Mesenchymal stem cell (in vitro differentiated cells and primary cell): ENCODE measurements at regions not wholly inside any gene's neighbourhood (a gene's known extent, or its start where the extent isn't known, plus 50 kb on each side); places are given as distances from the start of the nearest gene placed in this dataset.

Experiments
- DNase-seq: peaks from one replicate; pipeline ENCODE4 v3.0.0-alpha.2; 2013
- H2AFZ ChIP-seq: one replicate; pipeline ENCODE4 v1.6.1; 2013; ENCODE audit warnings: low read depth, mild to moderate bottlenecking, control low read depth, inconsistent platforms, low read length, moderate library complexity
- H2AK5ac ChIP-seq: 2 replicates; pipeline ENCODE4 v1.6.1; 2013; ENCODE audit warnings: low read length, moderate library complexity, mild to moderate bottlenecking, inconsistent platforms; ENCODE audit not compliant: severe bottlenecking
- H2BK120ac ChIP-seq: one replicate; pipeline ENCODE4 v1.6.1; 2013; ENCODE audit warnings: low read depth, mild to moderate bottlenecking, inconsistent platforms, low read length, moderate library complexity
- H2BK12ac ChIP-seq, 2 experiments: one replicate each; pipeline ENCODE4 v1.6.1; 2013; ENCODE audit warnings: inconsistent platforms in 2 of 2, low read length in 2 of 2, mild to moderate bottlenecking in 2 of 2, moderate library complexity in 2 of 2, control low read depth in 1 of 2
- H2BK15ac ChIP-seq: one replicate; pipeline ENCODE4 v1.6.1; 2013; ENCODE audit warnings: mild to moderate bottlenecking, low read depth, inconsistent platforms; ENCODE audit not compliant: poor library complexity, severe bottlenecking
- H2BK5ac ChIP-seq: 2 replicates; pipeline ENCODE4 v1.6.1; 2013; ENCODE audit warnings: low read depth, mild to moderate bottlenecking, low read length, control low read depth, inconsistent platforms; ENCODE audit not compliant: poor library complexity, severe bottlenecking
- H3K14ac ChIP-seq, 2 experiments: one replicate each; pipeline ENCODE4 v1.6.1; 2013; ENCODE audit warnings: inconsistent platforms in 2 of 2, low read length in 2 of 2, control low read depth in 1 of 2, mild to moderate bottlenecking in 1 of 2, moderate library complexity in 1 of 2
- H3K18ac ChIP-seq, 2 experiments: one replicate each; pipeline ENCODE4 v1.6.1; 2013; ENCODE audit warnings: inconsistent platforms in 2 of 2, low read length in 2 of 2, control low read depth in 1 of 2, low read depth in 1 of 2, mild to moderate bottlenecking in 1 of 2
- H3K23ac ChIP-seq, 2 experiments: one replicate each; pipeline ENCODE4 v1.6.1; 2013; ENCODE audit warnings: inconsistent platforms in 2 of 2, low read length in 2 of 2, mild to moderate bottlenecking in 2 of 2, moderate library complexity in 2 of 2, control low read depth in 1 of 2
- H3K27ac ChIP-seq: 2 replicates; pipeline ENCODE4 v1.5.1; 2013; ENCODE audit warnings: mild to moderate bottlenecking, moderate library complexity, low read length, control low read depth, inconsistent platforms; ENCODE audit not compliant: poor library complexity, severe bottlenecking
- H3K27me3 ChIP-seq, 2 experiments: 2 replicates each; pipeline versions ENCODE4 v1.6.1 to v1.7.0; 2013; ENCODE audit warnings: low read length in 2 of 2, mild to moderate bottlenecking in 2 of 2, moderate library complexity in 2 of 2, control low read depth in 1 of 2, inconsistent platforms in 1 of 2; ENCODE audit not compliant: control insufficient read depth in 1 of 2, insufficient read depth in 1 of 2
- H3K36me3 ChIP-seq, 2 experiments: 2 replicates each; pipeline versions ENCODE4 v1.6.1 to v1.7.0; 2013; ENCODE audit warnings: low read length in 2 of 2, control low read depth in 1 of 2, inconsistent platforms in 1 of 2, low read depth in 1 of 2, mild to moderate bottlenecking in 1 of 2; ENCODE audit not compliant: insufficient read depth in 2 of 2, control insufficient read depth in 1 of 2
- H3K4ac ChIP-seq, 2 experiments: one replicate each; pipeline ENCODE4 v1.6.1; 2013; ENCODE audit warnings: inconsistent platforms in 2 of 2, low read length in 2 of 2, mild to moderate bottlenecking in 2 of 2, moderate library complexity in 2 of 2, control low read depth in 1 of 2, low read depth in 1 of 2
- H3K4me1 ChIP-seq: 2 replicates; pipeline ENCODE4 v1.6.1; 2013; ENCODE audit warnings: low read depth, low read length, control low read depth; ENCODE audit not compliant: control insufficient read depth, insufficient read depth
- H3K4me2 ChIP-seq: 2 replicates; pipeline ENCODE4 v1.6.1; 2013; ENCODE audit warnings: low read length, mild to moderate bottlenecking, inconsistent platforms; ENCODE audit not compliant: poor library complexity, severe bottlenecking
- H3K4me3 ChIP-seq, 2 experiments: 2 replicates each; pipeline versions ENCODE4 v1.5.1 to v1.7.0; 2013; ENCODE audit warnings: low read length in 2 of 2, mild to moderate bottlenecking in 2 of 2, control low read depth in 1 of 2, low read depth in 1 of 2; ENCODE audit not compliant: insufficient read depth in 1 of 2
- H3K79me1 ChIP-seq: replicated peaks from 2 replicates; pipeline ENCODE4 v1.6.1; 2013; ENCODE audit warnings: mild to moderate bottlenecking, control low read depth, low read length, inconsistent platforms; ENCODE audit not compliant: poor library complexity, severe bottlenecking
- H3K9ac ChIP-seq: 2 replicates; pipeline ENCODE4 v1.7.0; 2013; ENCODE audit warnings: mild to moderate bottlenecking, low read length, moderate library complexity
- H3K9me3 ChIP-seq: 2 replicates; pipeline ENCODE4 v1.7.0; 2013; ENCODE audit warnings: mild to moderate bottlenecking, low read length; ENCODE audit not compliant: control insufficient read depth
- H4K8ac ChIP-seq: one replicate; pipeline ENCODE4 v1.6.1; 2013; ENCODE audit warnings: inconsistent platforms, mild to moderate bottlenecking, low read length, moderate library complexity
- H4K91ac ChIP-seq: one replicate; pipeline ENCODE4 v1.6.1; 2013; ENCODE audit warnings: mild to moderate bottlenecking, low read length, inconsistent platforms
- WGBS: methylation state at CpG from one replicate; pipeline ENCODE4 v1.1.7; 2013; ENCODE audit warnings: mixed read lengths; 5-methylcytosine and 5-hydroxymethylcytosine counted together

- Histone ChIP-seq H3K4me3 (no peak overlapping the region), H3K27ac (no peak overlapping the region), H3K23ac (no peak overlapping the region), H2AK5ac (no peak overlapping the region), H2BK5ac (no peak overlapping the region), H3K4me2 (no peak overlapping the region), H3K4me1 (peaks cover 3% of the 10 kb centered on the region), H3K9me3 (no peaks in the 10 kb centered on the region), H3K36me3 (no peaks in the 10 kb centered on the region), H3K14ac (peak overlapping the region in 1 of 2 experiments; percentile 9), H3K79me1 (no peaks in the 10 kb centered on the region), H3K18ac (no peak overlapping the region), H2BK120ac (no peak overlapping the region), H3K9ac (no peak overlapping the region), H4K8ac (no peak overlapping the region), H2BK15ac (no peak overlapping the region), H2BK12ac (no peak overlapping the region), H4K91ac (no peak overlapping the region), H3K4ac (no peak overlapping the region), H3K27me3 (no peaks in the 10 kb centered on the region), H2AFZ (peak overlapping the region; percentile 55)
- DNase-seq: peak; percentile 27
- WGBS: 72% methylated on average over 2 of the region's 6 CpGs
Observed at GRCh38 chr3:188037965-188038581, 115.9 kb upstream of the LPP start.

- Histone ChIP-seq H2BK12ac (no peak overlapping the region), H2AK5ac (no peak overlapping the region)
Observed at GRCh38 chr3:188041193-188041592, 112.8 kb upstream of the LPP start.

DNA sequence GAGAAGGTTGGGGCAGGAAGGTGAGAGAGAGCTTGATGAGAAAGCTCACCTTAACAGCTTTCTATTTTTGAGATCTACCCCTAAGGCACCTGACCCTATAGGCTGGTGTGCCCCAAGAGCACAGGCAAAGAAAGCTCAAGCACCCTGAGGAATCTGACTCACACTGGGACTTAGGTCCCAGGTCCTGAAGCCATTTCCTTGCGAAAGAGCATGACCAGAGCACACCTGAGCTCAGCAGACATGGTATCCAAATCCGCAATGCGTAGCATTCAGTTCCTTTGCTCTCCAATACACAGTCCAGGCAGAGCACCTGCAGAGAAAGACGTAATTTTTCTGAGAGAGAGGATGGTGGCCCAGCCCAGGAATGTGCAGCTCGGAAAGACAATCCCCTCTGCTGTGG lies 112.1 kb upstream of the LPP start:
- H4K91ac ChIP-seq: no peak overlapping the region
- no peak overlapping the region for H2BK5ac ChIP-seq
- H3K79me1 ChIP-seq: no peaks in the 10 kb centered on the region
- no peak overlapping the region for H2AK5ac ChIP-seq
- H4K8ac ChIP-seq: no peak overlapping the region
- no peak for DNase-seq
- no peak overlapping the region for H3K18ac ChIP-seq
- no peaks in the 10 kb centered on the region for H3K36me3 ChIP-seq
- no peak overlapping the region for H3K27ac ChIP-seq
- H2AFZ ChIP-seq: no peak overlapping the region
- no peak overlapping the region for H3K9ac ChIP-seq
- no peaks in the 10 kb centered on the region for H3K27me3 ChIP-seq
- no peak overlapping the region for H3K4me3 ChIP-seq
- H2BK15ac ChIP-seq: no peak overlapping the region
- peaks cover 9% of the 10 kb centered on the region for H3K4me1 ChIP-seq
- no peak overlapping the region for H3K4me2 ChIP-seq
- no peaks in the 10 kb centered on the region for H3K9me3 ChIP-seq
- no peak overlapping the region for H3K4ac ChIP-seq
- no peak overlapping the region for H2BK120ac ChIP-seq
- WGBS: 94% methylated on average over 5 of the region's 5 CpGs
- no peak overlapping the region for H3K23ac ChIP-seq
- H2BK12ac ChIP-seq: no peak overlapping the region
- no peak overlapping the region for H3K14ac ChIP-seq

More at GRCh38 chr3:188041193-188041592, 112.8 kb upstream of the LPP start:
- Histone ChIP-seq H3K79me1 (no peaks in the 10 kb centered on the region), H3K14ac (no peak overlapping the region), H3K4me1 (peaks cover 5% of the 10 kb centered on the region), H3K27me3 (no peaks in the 10 kb centered on the region), H3K36me3 (no peaks in the 10 kb centered on the region), H2BK15ac (peak overlapping the region; percentile 15), H4K8ac (no peak overlapping the region), H2BK5ac (no peak overlapping the region), H2BK120ac (peak overlapping the region; percentile 24), H3K4me3 (no peak overlapping the region), H3K4ac (no peak overlapping the region), H3K9me3 (no peaks in the 10 kb centered on the region), H4K91ac (no peak overlapping the region), H3K23ac (no peak overlapping the region), H3K27ac (no peak overlapping the region), H3K4me2 (no peak overlapping the region), H3K9ac (no peak overlapping the region), H3K18ac (no peak overlapping the region), H2AFZ (no peak overlapping the region)
- WGBS: no CpG with 5 or more reads among the region's 1 CpG
- DNase-seq: no peak

- no peak for DNase-seq
- 84% methylated on average over 6 of the region's 6 CpGs for WGBS
- no peaks in the 10 kb centered on the region for H3K27me3 ChIP-seq
- H3K36me3 ChIP-seq: no peaks in the 10 kb centered on the region
- no peak overlapping the region for H3K27ac ChIP-seq
- no peak overlapping the region for H2AK5ac ChIP-seq
- no peaks in the 10 kb centered on the region for H3K79me1 ChIP-seq
- H3K23ac ChIP-seq: no peak overlapping the region
- peaks cover 9% of the 10 kb centered on the region for H3K4me1 ChIP-seq
- H4K91ac ChIP-seq: no peak overlapping the region
- H2BK15ac ChIP-seq: no peak overlapping the region
- H2AFZ ChIP-seq: no peak overlapping the region
- H3K18ac ChIP-seq: no peak overlapping the region
- no peak overlapping the region for H2BK120ac ChIP-seq
- no peak overlapping the region for H3K14ac ChIP-seq
- no peak overlapping the region for H3K4me2 ChIP-seq
- no peak overlapping the region for H4K8ac ChIP-seq
- no peak overlapping the region for H3K4me3 ChIP-seq
- no peak overlapping the region for H3K9ac ChIP-seq
- no peaks in the 10 kb centered on the region for H3K9me3 ChIP-seq
- H3K4ac ChIP-seq: no peak overlapping the region
- no peak overlapping the region for H2BK5ac ChIP-seq
- H2BK12ac ChIP-seq: no peak overlapping the region
Observed at GRCh38 chr3:188042466-188042865, 111.5 kb upstream of the LPP start.
